ENCODE measurements at regions not wholly inside any gene's neighbourhood (a gene's known extent, or its start where the extent isn't known, plus 50 kb on each side); places are given as distances from the start of the nearest gene placed in this dataset.
"Not testable (repeated sequence)": the region's sequence is repeated elsewhere in the genome, so short reads cannot be mapped to it uniquely, and the experiment has no call there.

DNA sequence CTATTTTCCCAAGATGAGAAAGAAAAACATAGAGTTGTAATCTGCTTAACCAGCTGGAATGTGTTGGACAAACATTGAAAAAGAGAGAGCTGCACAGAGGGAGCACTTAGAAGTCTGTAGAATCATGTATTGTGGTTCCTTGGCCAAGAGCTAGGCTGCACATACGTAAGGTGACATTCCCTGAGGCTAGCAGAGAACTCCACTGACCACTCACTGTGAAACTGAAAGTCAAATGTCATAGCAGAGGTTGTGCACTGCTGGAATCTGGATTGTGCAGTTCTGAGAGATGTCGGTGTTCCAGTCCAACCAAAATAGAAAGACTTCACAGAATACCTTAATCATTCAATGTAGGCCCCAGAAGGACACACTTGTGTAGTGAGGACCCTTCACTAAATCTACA is 772.8 kb upstream of the RAG2 start:
- no peak for DNase-seq

- DNase-seq: no peak
These were observed 766.3 kb upstream of the RAG2 start for GRCh38 chr11:37364246-37364839.

- DNase-seq: no peak
These were observed 755.2 kb upstream of the RAG2 start for GRCh38 chr11:37353192-37353591.

DNA sequence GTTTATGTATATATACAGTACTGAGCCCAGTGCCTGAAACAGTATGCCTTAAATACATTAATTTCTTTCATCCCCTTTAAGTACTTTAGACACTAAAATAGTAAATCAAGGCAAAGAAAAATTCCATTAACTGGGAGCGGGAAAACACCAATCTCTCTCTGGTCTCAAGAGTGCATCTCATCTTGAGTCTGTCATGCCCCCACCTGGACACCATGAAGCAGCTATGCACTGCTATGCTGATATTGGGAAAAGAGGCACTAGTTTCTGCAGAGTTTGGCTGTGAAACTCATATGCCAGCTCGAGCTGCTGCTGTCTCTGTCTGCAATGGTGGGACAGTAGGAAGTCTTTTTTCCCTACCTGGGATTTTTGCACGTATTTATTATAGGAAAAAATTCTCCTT is 754.4 kb upstream of the RAG2 start:
- no peak for DNase-seq

GRCh38 chr11:37343290-37343689 is 745.3 kb upstream of the RAG2 start:
- DNase-seq: no peak

DNA sequence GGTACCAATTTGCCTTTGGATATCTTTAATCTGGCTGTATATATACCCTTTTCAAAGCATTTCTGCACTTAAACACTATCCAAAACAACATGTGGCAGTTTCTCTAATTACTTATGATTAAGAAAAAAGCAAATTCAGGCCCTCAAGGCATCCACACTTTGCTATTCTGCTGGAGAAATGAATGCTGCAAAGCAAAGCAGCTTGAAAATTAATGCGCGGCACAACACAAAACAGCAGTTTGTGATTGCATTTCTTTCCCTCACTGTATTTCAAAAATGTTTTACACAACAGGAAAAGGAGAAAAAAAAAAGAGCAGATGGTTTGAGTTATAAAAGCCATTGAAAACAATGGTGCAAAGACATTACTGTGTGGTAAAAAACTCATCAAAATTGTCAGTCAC is 738.4 kb upstream of the RAG2 start:
- no peak for DNase-seq

DNA sequence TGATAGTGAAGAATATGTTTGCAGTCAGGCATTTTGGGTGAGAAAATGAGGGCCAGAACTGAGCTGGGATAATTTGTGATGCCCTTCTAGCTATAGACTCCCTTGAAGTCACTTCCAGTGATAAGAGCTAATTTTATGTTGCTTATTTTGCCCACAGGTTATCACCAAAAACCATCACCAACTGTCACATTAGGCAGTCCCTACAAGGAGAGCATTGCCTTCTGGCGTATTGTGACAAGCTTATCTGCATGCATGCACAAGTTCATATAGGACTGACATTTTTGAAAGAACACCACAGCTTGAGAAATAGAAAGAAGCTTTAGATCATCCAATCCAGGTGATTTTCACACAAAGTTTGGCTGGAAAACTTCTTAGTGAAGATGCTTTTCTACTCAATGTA is 735.3 kb upstream of the RAG2 start:
- no peak for DNase-seq

GRCh38 chr11:37323843-37324242 is 725.8 kb upstream of the RAG2 start:
- no peak for DNase-seq

- DNase-seq: no peak
These were observed 724.5 kb upstream of the RAG2 start for GRCh38 chr11:37322333-37323194.

GRCh38 chr11:37320921-37321320 is 722.9 kb upstream of the RAG2 start:
- no peak for DNase-seq

DNA sequence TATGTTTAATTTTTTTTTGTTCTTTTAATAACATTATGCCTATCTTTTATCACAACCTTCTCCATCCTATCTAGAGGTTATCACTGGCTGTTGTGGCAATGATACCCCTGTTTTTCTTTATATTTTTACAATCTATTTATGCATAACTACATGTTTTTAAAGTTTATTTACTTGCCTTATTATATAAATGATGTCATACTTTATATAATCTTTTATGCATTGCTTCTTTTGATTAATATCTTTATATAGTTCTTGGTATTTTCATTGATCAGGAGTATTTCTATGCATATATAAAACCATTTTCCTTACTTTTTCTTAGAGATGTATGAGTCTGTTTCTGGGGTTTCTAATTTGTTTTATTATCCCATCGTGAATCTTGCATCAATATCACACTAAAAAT is 719.8 kb upstream of the RAG2 start:
- no peak for DNase-seq

- no peak for DNase-seq
These were observed 715.2 kb upstream of the RAG2 start for GRCh38 chr11:37313266-37313665.

DNA sequence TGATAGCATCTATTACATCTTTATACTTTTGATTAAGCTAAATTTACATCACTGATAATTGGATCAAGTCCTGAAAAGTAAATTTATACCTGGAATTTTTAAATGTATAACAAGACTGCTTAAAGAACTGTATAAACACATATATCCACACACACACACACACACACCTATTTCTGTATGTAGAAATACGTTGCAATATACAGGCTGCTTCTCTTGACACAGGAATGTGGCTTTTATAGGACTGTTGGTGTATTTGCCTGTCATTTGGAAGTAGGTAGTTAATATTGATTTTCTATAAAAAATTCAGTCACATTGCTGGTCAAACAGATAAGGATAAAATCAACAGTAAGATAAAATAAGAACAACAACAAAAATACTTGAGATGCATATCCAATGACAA is 708.5 kb upstream of the RAG2 start:
- no peak for DNase-seq

GRCh38 chr11:37301405-37301804 is 703.4 kb upstream of the RAG2 start:
- DNase-seq: not testable (repeated sequence)

DNA sequence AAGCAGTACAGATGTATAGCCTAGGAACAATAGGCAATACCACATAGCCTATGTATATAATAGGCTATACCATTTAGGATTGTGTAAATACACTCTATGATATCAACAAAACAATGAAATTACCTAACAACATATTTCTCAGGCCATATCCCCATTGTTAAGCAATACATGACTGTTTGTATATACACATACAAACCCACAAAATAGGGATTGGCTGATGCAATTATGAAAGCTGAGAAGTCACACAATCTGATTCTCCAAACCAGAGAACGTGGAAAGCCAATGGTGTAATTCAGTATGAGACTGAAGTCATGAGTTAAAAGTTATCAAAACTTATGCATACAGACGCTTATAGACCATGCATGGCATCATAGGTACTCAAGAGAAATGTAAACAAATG is 700.1 kb upstream of the RAG2 start:
- DNase-seq: no peak

- DNase-seq: no peak
These were observed 688.9 kb upstream of the RAG2 start for GRCh38 chr11:37286890-37287289.

DNA sequence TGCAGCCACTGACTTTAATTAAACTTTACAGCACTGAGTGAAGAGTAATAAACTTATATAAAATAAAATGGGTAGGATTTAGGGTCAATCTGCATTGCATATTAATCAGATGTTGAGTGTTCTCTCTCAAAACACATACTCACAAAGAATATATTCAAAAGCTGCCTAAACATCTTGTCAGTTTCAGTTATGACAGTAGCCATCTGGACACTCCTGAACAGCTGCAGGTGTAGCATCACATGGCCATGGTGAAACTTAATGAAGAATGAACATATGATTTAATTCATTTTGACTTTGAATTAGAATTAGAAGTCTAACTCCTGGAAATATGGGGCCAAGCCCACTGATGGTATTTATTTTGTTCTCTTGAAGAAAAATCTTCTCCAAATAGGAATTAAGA is 684.3 kb upstream of the RAG2 start:
- DNase-seq: no peak

DNA sequence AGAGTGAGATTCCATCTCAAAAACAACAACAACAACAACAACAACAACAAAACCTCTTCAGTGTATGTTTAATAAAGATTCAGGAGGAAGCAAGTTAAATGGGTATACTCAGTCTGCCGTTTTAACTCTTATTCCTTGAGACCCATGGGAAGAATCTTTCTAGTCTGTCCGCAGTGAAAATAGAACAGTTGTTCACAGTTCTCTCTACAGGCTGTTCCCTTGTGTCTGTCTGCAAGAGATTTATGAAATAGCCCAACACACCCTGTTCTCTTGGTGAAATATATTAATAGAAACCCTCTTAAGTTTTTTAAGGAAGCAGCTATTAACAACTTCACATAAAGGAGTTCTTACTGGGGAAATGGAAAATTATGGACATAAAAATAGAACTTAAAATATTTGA is 682.2 kb upstream of the RAG2 start:
- no peak for DNase-seq

GRCh38 chr11:37277896-37278465 is 679.9 kb upstream of the RAG2 start:
- no peak for DNase-seq

DNA sequence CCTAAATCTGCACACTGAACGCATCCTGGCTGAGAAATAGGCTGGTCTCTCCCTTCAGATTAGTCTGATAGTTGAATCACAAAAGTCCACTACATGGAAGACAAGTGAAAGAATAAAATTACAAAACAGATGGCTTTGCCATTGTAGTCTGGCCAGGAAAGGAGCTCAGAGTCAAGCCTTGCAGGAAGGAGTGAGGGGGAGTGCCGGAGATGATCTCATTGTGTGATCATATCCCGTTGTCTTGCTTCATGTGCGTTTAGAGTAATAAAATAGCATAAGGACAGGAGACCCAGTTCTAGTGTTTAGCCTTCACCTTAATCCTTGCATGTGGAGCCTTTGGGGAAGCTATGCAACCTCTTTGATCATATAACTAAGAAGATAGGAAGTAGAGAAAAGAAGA is 666.7 kb upstream of the RAG2 start:
- DNase-seq: no peak

DNA sequence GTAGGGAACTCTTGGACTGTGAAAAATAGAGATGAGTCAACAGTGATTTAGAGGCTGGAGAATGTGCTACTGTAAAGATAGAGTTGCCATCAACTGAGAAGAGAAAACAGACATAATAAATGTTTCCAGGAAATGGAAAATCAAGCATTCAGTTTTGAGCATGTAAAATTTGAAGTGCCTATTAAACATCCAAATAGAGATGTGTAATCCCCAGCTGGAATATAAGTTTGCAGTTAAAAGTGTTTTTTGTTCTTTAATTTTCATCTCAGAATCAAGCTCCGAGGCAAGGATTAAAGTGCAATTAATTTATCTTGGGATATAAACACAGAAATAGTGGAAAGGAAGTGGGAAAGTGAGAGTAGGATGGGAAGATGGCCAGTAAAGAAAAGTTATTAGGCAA is 666.0 kb upstream of the RAG2 start:
- DNase-seq: no peak

GRCh38 chr11:37263467-37263866 is 665.4 kb upstream of the RAG2 start:
- not testable (repeated sequence) for DNase-seq

DNA sequence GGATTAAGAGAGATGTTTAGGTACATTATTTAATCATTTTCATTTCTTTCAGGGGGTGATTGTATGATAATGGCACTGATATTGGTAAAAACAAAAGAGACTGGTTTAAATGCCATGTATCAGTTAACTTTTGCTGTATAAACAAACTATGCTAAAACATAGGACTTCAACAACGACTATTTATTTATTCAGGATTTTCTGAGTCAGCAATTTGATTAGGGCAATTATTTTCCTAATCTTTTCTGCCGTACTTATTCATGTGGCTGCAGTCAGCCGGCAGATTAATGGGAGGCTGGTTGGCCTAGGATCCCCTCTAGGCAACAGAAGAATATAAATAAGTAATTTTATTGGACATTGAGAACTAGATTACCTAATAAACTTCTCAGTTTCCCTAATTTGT is 661.7 kb upstream of the RAG2 start:
- no peak for DNase-seq

GRCh38 chr11:37248145-37248544 is 650.1 kb upstream of the RAG2 start:
- no peak for DNase-seq

Data from MV-4-11 (cell line).